ENCODE measurements at regions not wholly inside any gene's neighbourhood (a gene's known extent, or its start where the extent isn't known, plus 50 kb on each side); places are given as distances from the start of the nearest gene placed in this dataset.
"Not testable (repeated sequence)": the region's sequence is repeated elsewhere in the genome, so short reads cannot be mapped to it uniquely, and the experiment has no call there.

- DNase-seq, result no peak
These were observed 746.9 kb downstream of the SLC4A3 start for GRCh38 chr2:220374282-220374681.

GRCh38 chr2:220377482-220378155, 750.2 kb downstream of the SLC4A3 start:
- DNase-seq, result no peak

- not testable (repeated sequence) for DNase-seq
These were observed 760.3 kb downstream of the SLC4A3 start for GRCh38 chr2:220387758-220388157.

GRCh38 chr2:220393711-220394110, 766.3 kb downstream of the SLC4A3 start:
- DNase-seq, result no peak

- DNase-seq, result no peak
These were observed 767.0 kb downstream of the SLC4A3 start for GRCh38 chr2:220394433-220394832.

- no peak for DNase-seq
These were observed 768.9 kb downstream of the SLC4A3 start for GRCh38 chr2:220396287-220396686.

GRCh38 chr2:220410296-220410695, 782.9 kb downstream of the SLC4A3 start:
- no peak for DNase-seq

- no peak for DNase-seq
These were observed 790.1 kb downstream of the SLC4A3 start for GRCh38 chr2:220417503-220417902.

GRCh38 chr2:220419647-220420046, 792.2 kb downstream of the SLC4A3 start:
- no peak for DNase-seq

- DNase-seq, result no peak
These were observed 793.4 kb downstream of the SLC4A3 start for GRCh38 chr2:220420820-220421219.

GRCh38 chr2:220422676-220423075, 795.2 kb downstream of the SLC4A3 start:
- no peak for DNase-seq

GRCh38 chr2:220424561-220424960, 797.1 kb downstream of the SLC4A3 start:
- no peak for DNase-seq

- no peak for DNase-seq
These were observed 805.2 kb downstream of the SLC4A3 start for GRCh38 chr2:220432645-220433044.

- no peak for DNase-seq
These were observed 805.7 kb downstream of the SLC4A3 start for GRCh38 chr2:220433131-220433530.

- DNase-seq, result no peak
These were observed 807.0 kb downstream of the SLC4A3 start for GRCh38 chr2:220434385-220434784.

GRCh38 chr2:220437938-220438337, 810.5 kb downstream of the SLC4A3 start:
- DNase-seq, result no peak

- DNase-seq, result no peak
These were observed 813.3 kb downstream of the SLC4A3 start for GRCh38 chr2:220440731-220441130.

GRCh38 chr2:220441404-220441803, 814.0 kb downstream of the SLC4A3 start:
- no peak for DNase-seq

- DNase-seq, result no peak
These were observed 814.6 kb downstream of the SLC4A3 start for GRCh38 chr2:220442012-220442411.

GRCh38 chr2:220445429-220446105, 818.1 kb downstream of the SLC4A3 start:
- DNase-seq, result no peak

GRCh38 chr2:220446106-220446712, 818.8 kb downstream of the SLC4A3 start:
- no peak for DNase-seq

GRCh38 chr2:220450846-220451245, 823.4 kb downstream of the SLC4A3 start:
- DNase-seq, result no peak

GRCh38 chr2:220451438-220451837, 824.0 kb downstream of the SLC4A3 start:
- no peak for DNase-seq

- DNase-seq, result no peak
These were observed 825.1 kb downstream of the SLC4A3 start for GRCh38 chr2:220452561-220452960.

Measured in stimulated activated CD4-positive, alpha-beta T cell treated with anti-CD3 and anti-CD28 coated beads, Interleukin-12 subunit alpha, Interleukin-12 subunit beta, amount 100 ng/mL, for 4 hours (primary cell).